SK-N-SH (cell line): ENCODE measurements at regions not wholly inside any gene's neighbourhood (a gene's known extent, or its start where the extent isn't known, plus 50 kb on each side); places are given as distances from the start of the nearest gene placed in this dataset.

ENCODE experiments used
- CTCF ChIA-PET: fragments of 300-600, 350-600 bp; formaldehyde crosslinking; extraction: SDS; loops from one replicate; lab custom pipeline; 2021; lab: Yijun Ruan, JAX
- POLR2A ChIA-PET: fragments of 350-600 bp; sonication (Branson Sonifier 250); formaldehyde crosslinking; extraction: SDS; loops from one replicate; lab custom pipeline; 2020; ENCODE audit warnings: antibody characterized with exemption, inconsistent platforms; lab: Yijun Ruan, JAX
- DNase-seq: peaks from one replicate; pipeline ENCODE4 v3.0.0; 2012
- H2AFZ ChIP-seq: fragments of 200-600 bp; sonication (generic); 2 replicates; pipeline ENCODE4 v1.8.1; 2016; ENCODE audit warnings: antibody characterized with exemption, mild to moderate bottlenecking, low read depth
- H3F3A ChIP-seq: fragments of 200-600 bp; sonication (generic); replicated peaks from 2 replicates; pipeline ENCODE3; 2016; ENCODE audit warnings: antibody characterized with exemption, mild to moderate bottlenecking; ENCODE audit not compliant: insufficient read depth
- H3K27ac ChIP-seq, 2 experiments: fragments of 200-500 bp in 1 of 2; fragments of 200-600 bp in 1 of 2; sonication (Bioruptor generic) in 1 of 2; sonication (generic), shearing (Covaris generic) in 1 of 2; 2 replicates each; pipeline versions ENCODE4 v1.5.1 to v1.6.1; 2014 to 2016; ENCODE audit warnings: low read depth in 2 of 2, inconsistent platforms in 1 of 2, low read length in 1 of 2, mild to moderate bottlenecking in 1 of 2, mixed read lengths in 1 of 2
- H3K27me3 ChIP-seq: fragments of 200-600 bp; sonication (generic), shearing (Covaris generic); 2 replicates; pipeline ENCODE4 v1.6.1; 2016; ENCODE audit warnings: mixed run types; ENCODE audit not compliant: insufficient read depth
- H3K36me3 ChIP-seq, 2 experiments: fragments of 200-500 bp in 1 of 2; fragments of 200-600 bp in 1 of 2; sonication (Bioruptor generic) in 1 of 2; sonication (generic) in 1 of 2; replicated peaks in 1 of 2; 2 replicates each; pipeline versions ENCODE3 to v1.5.1; 2014 to 2016; ENCODE audit warnings: low read length in 1 of 2, mild to moderate bottlenecking in 1 of 2; ENCODE audit not compliant: insufficient read depth in 2 of 2, control insufficient read depth in 1 of 2
- H3K4me1 ChIP-seq, 2 experiments: fragments of 200-500 bp in 1 of 2; fragments of 200-600 bp in 1 of 2; sonication (Bioruptor generic) in 1 of 2; sonication (generic), shearing (Covaris generic) in 1 of 2; 2 replicates each; pipeline versions ENCODE4 v1.5.1 to v1.6.1; 2014 to 2016; ENCODE audit warnings: low read depth in 1 of 2, low read length in 1 of 2, mixed run types in 1 of 2; ENCODE audit not compliant: insufficient read depth in 2 of 2, control insufficient read depth in 1 of 2
- H3K4me2 ChIP-seq: fragments of 200-600 bp; sonication (generic), shearing (Covaris generic); 2 replicates; pipeline ENCODE4 v1.6.1; 2017; ENCODE audit warnings: mixed run types
- H3K4me3 ChIP-seq, 2 experiments: fragments of 200-500 bp in 1 of 2; fragments of 200-600 bp in 1 of 2; sonication (Bioruptor generic) in 1 of 2; sonication (generic), shearing (Covaris generic) in 1 of 2; 2 replicates each; pipeline versions ENCODE4 v1.5.1 to v1.8.1; 2014 to 2016; ENCODE audit warnings: low read depth in 2 of 2, inconsistent platforms in 1 of 2, low read length in 1 of 2, mild to moderate bottlenecking in 1 of 2, mixed read lengths in 1 of 2, moderate library complexity in 1 of 2
- H3K79me2 ChIP-seq: fragments of 200-600 bp; sonication (generic); 2 replicates; pipeline ENCODE4 v1.8.1; 2017; ENCODE audit warnings: mild to moderate bottlenecking; ENCODE audit not compliant: insufficient read depth
- H3K9ac ChIP-seq: fragments of 200-600 bp; sonication (generic); 2 replicates; pipeline ENCODE4 v1.6.1; 2017; ENCODE audit warnings: mixed run types
- H3K9me2 ChIP-seq: fragments of 200-600 bp; sonication (generic); 2 replicates; pipeline ENCODE4 v1.6.1; 2017; ENCODE audit warnings: mixed run types
- H3K9me3 ChIP-seq: fragments of 200-600 bp; sonication (generic); 2 replicates; pipeline ENCODE4 v1.6.1; 2017; ENCODE audit warnings: mixed run types, mild to moderate bottlenecking, moderate library complexity
- H4K20me1 ChIP-seq: fragments of 200-600 bp; sonication (generic); 2 replicates; pipeline ENCODE4 v1.6.1; 2017; ENCODE audit warnings: mild to moderate bottlenecking, mixed run types; ENCODE audit not compliant: insufficient read depth
- CTCF ChIP-seq: fragments of 200-600 bp; sonication (generic); IDR thresholded peaks from 2 replicates; pipeline ENCODE4 v1.6.1; 2017; ENCODE audit warnings: antibody characterized with exemption, mild to moderate bottlenecking, moderate library complexity
- ELF1 ChIP-seq: IDR thresholded peaks from 2 replicates; pipeline ENCODE4 v1.4.0; 2012
- EP300 ChIP-seq, 2 experiments: IDR thresholded peaks; 2 replicates each; pipeline versions ENCODE4 v1.4.0 to v1.6.1; 2012; ENCODE audit warnings: borderline replicate concordance in 1 of 2, low read depth in 1 of 2, low read length in 1 of 2
- FOSL2 ChIP-seq: IDR thresholded peaks from 2 replicates; pipeline ENCODE4 v1.4.0; 2012; ENCODE audit warnings: low read depth, mild to moderate bottlenecking, moderate library complexity, borderline replicate concordance
- FOXM1 ChIP-seq: IDR thresholded peaks from 2 replicates; pipeline ENCODE4 v1.4.0; 2012; ENCODE audit warnings: low read depth, mild to moderate bottlenecking
- GATA2 ChIP-seq: sonication (generic); formaldehyde crosslinking; IDR thresholded peaks from 2 replicates; pipeline ENCODE4 v1.5.0; 2020; ENCODE audit warnings: mild to moderate bottlenecking, missing genetic modification reagents
- IRF3 ChIP-seq: fragments of 150-350 bp; IDR thresholded peaks from 2 replicates; pipeline ENCODE4 v1.6.1; 2016; ENCODE audit warnings: mild to moderate bottlenecking, low read depth, low read length
- MXI1 ChIP-seq: IDR thresholded peaks from 2 replicates; pipeline ENCODE4 v1.6.1; 2012; ENCODE audit warnings: mild to moderate bottlenecking, low read depth, low read length, improper control_type of control experiment
- NFIC ChIP-seq: IDR thresholded peaks from 2 replicates; pipeline ENCODE4 v1.4.0; 2012; ENCODE audit warnings: borderline replicate concordance
- PBX3 ChIP-seq: IDR thresholded peaks from 2 replicates; pipeline ENCODE4; 2012
- RXRA ChIP-seq: IDR thresholded peaks from 2 replicates; pipeline ENCODE4 v1.4.0; 2012; ENCODE audit warnings: low read depth, mild to moderate bottlenecking, borderline replicate concordance
- SIN3A ChIP-seq: IDR thresholded peaks from 2 replicates; pipeline ENCODE4 v1.6.1; 2012; ENCODE audit warnings: low read depth, mild to moderate bottlenecking, low read length, moderate library complexity, borderline replicate concordance
- WGBS: methylation state at CpG from one replicate; pipeline ENCODE4 v1.1.6; 2017; ENCODE audit warnings: low lambda C conversion rate; 5-methylcytosine and 5-hydroxymethylcytosine counted together

GRCh38 chr6:74130641-74131040 lies 434.6 kb downstream of the CD109 start:
- Histone ChIP-seq H3K79me2 (no peaks in the 10 kb centered on the region), H4K20me1 (no peaks in the 10 kb centered on the region), H3K9ac (no peak overlapping the region), H3K9me3 (no peaks in the 10 kb centered on the region), H3K4me2 (no peak overlapping the region), H3K9me2 (no peaks in the 10 kb centered on the region), H3F3A (no peaks in the 10 kb centered on the region), H3K4me3 (no peak overlapping the region), H3K4me1 (no peaks in the 10 kb centered on the region), H3K36me3 (no peaks in the 10 kb centered on the region), H2AFZ (no peak overlapping the region), H3K27ac (no peak overlapping the region), H3K27me3 (no peaks in the 10 kb centered on the region)
- ChIA-PET CTCF (no interaction called here), POLR2A (no interaction called here)
- 0% methylated on average over 2 of the region's 2 CpGs for WGBS
- no peak for TF ChIP-seq MXI1
- TF ChIP-seq PBX3 = no peak
- no peak for DNase-seq

GRCh38 chr6:74128536-74128935 lies 432.5 kb downstream of the CD109 start:
- H3K9me2 ChIP-seq = no peaks in the 10 kb centered on the region
- POLR2A ChIA-PET = no interaction called here
- CTCF ChIA-PET = no interaction called here
- TF ChIP-seq FOSL2 (no peak), ELF1 (no peak), EP300 (IDR thresholded peaks at IDR 0.05; ENCODE audit: borderline replicate concordance in 1 of 2, low read depth in 1 of 2, low read length in 1 of 2) (no peak), FOXM1 (no peak), PBX3 (no peak), SIN3A (no peak), MXI1 (no peak), CTCF (no peak), GATA2 (CRISPR knock-in tag) (no peak), IRF3 (no peak), NFIC (no peak), RXRA (no peak)
- no peak overlapping the region for H3K9ac ChIP-seq
- no peak overlapping the region for H2AFZ ChIP-seq
- no peak overlapping the region for H3K27ac ChIP-seq
- H3K4me3 ChIP-seq = no peak overlapping the region
- H3K4me1 ChIP-seq = no peaks in the 10 kb centered on the region
- no peaks in the 10 kb centered on the region for H3K9me3 ChIP-seq
- no peaks in the 10 kb centered on the region for H4K20me1 ChIP-seq
- no peak overlapping the region for H3K4me2 ChIP-seq
- DNase-seq = no peak
- WGBS = 0% methylated on average over 1 of the region's 1 CpG
- H3K27me3 ChIP-seq = no peaks in the 10 kb centered on the region
- H3K79me2 ChIP-seq = no peaks in the 10 kb centered on the region
- H3F3A ChIP-seq = no peaks in the 10 kb centered on the region
- no peaks in the 10 kb centered on the region for H3K36me3 ChIP-seq
